Endothelial cell of umbilical vein (primary cell): ENCODE measurements at regions not wholly inside any gene's neighbourhood (a gene's known extent, or its start where the extent isn't known, plus 50 kb on each side); places are given as distances from the start of the nearest gene placed in this dataset.

ENCODE experiments used
- BruUV-seq: library from RNA; stranded (reverse); fragments of 400-500 nt; replicated peaks from 2 replicates; lab custom pipeline; 2021; lab: Mats Ljungman, UMichigan
- CTCF ChIA-PET: fragments of 300-600, 350-600 bp; sonication (Branson Sonifier 250); formaldehyde crosslinking; loops from one replicate; lab custom pipeline; 2021; ENCODE audit warnings: antibody characterized with exemption, inconsistent platforms; lab: Charles Lee
- POLR2A ChIA-PET: fragments of 300-600, 350-600 bp; sonication (Branson Sonifier 250); formaldehyde crosslinking; loops from one replicate; lab custom pipeline; 2021; ENCODE audit warnings: antibody characterized with exemption, inconsistent platforms; lab: Charles Lee
- DNase-seq: peaks from one replicate; pipeline ENCODE4 v3.0.0-alpha.2; 2011; ENCODE audit warnings: low read depth, low spot score
- FAIRE-seq: peaks from 2 replicates; lab custom pipeline; 2011; peaks lifted over from hg19 to GRCh38; lab: Jason Lieb, UNC
- H2AFZ ChIP-seq: 2 replicates; pipeline ENCODE4 v1.6.0; 2012; ENCODE audit warnings: low read depth, low read length, control low read depth, inconsistent platforms
- H3K27ac ChIP-seq: 2 replicates; pipeline ENCODE4 v1.5.1; 2011; ENCODE audit warnings: low read depth, mild to moderate bottlenecking, control low read depth, low read length, moderate library complexity; ENCODE audit not compliant: insufficient read depth
- H3K27me3 ChIP-seq, 2 experiments: 2 replicates each; pipeline versions ENCODE4 v1.6.0 to v1.6.1; 2011; ENCODE audit warnings: low read length in 2 of 2, mixed read lengths in 1 of 2; ENCODE audit not compliant: control insufficient read depth in 2 of 2, insufficient read depth in 2 of 2
- H3K36me3 ChIP-seq, 2 experiments: 2 replicates in 1 of 2; 3 replicates in 1 of 2; pipeline ENCODE4 v1.5.1; 2011; ENCODE audit warnings: low read length in 2 of 2, mild to moderate bottlenecking in 1 of 2, moderate library complexity in 1 of 2; ENCODE audit not compliant: control insufficient read depth in 2 of 2, insufficient read depth in 2 of 2; ENCODE audit errors: extremely low read depth in 1 of 2
- H3K4me1 ChIP-seq: 3 replicates; pipeline ENCODE4 v1.5.1; 2011; ENCODE audit warnings: mild to moderate bottlenecking, low read length; ENCODE audit not compliant: control insufficient read depth, insufficient read depth; ENCODE audit errors: extremely low read depth
- H3K4me2 ChIP-seq: 2 replicates; pipeline ENCODE4 v1.6.1; 2011; ENCODE audit warnings: low read length, control low read depth, mixed read lengths; ENCODE audit not compliant: insufficient read depth
- H3K4me3 ChIP-seq, 3 experiments: fragments of 200-600 bp in 1 of 3; sonication (generic), shearing (Covaris generic) in 1 of 3; replicated peaks in 1 of 3; 2 replicates each; pipeline ENCODE4 v1.5.1; 2011 to 2016; ENCODE audit warnings: control low read depth in 3 of 3, low read length in 3 of 3, mild to moderate bottlenecking in 2 of 3, inconsistent platforms in 1 of 3, low read depth in 1 of 3, moderate library complexity in 1 of 3; ENCODE audit not compliant: insufficient read depth in 1 of 3
- H3K79me2 ChIP-seq: 2 replicates; pipeline ENCODE4 v1.6.0; 2012; ENCODE audit warnings: low read length, inconsistent platforms; ENCODE audit not compliant: control insufficient read depth, insufficient read depth
- H3K9ac ChIP-seq: replicated peaks from 2 replicates; pipeline ENCODE3; 2011; ENCODE audit warnings: low read length, control low read depth; ENCODE audit not compliant: insufficient read depth; ENCODE audit errors: extremely low read depth
- H3K9me1 ChIP-seq: replicated peaks from 3 replicates; pipeline ENCODE4 v1.6.0; 2011; ENCODE audit warnings: mild to moderate bottlenecking, low read length; ENCODE audit not compliant: control insufficient read depth, insufficient read depth; ENCODE audit errors: extremely low read depth
- H3K9me3 ChIP-seq: replicated peaks from 2 replicates; pipeline ENCODE4 v1.5.1; 2012; ENCODE audit warnings: low read length, inconsistent platforms; ENCODE audit not compliant: control insufficient read depth, insufficient read depth
- H4K20me1 ChIP-seq: replicated peaks from 2 replicates; pipeline ENCODE3; 2011; ENCODE audit warnings: mild to moderate bottlenecking, low read length; ENCODE audit not compliant: control insufficient read depth, insufficient read depth; ENCODE audit errors: extremely low read depth
- EZH2 ChIP-seq: IDR thresholded peaks from 2 replicates; pipeline ENCODE4 v1.6.1; 2012; ENCODE audit warnings: borderline replicate concordance, low read depth, mild to moderate bottlenecking, moderate library complexity, low read length, inconsistent platforms; ENCODE audit not compliant: severe bottlenecking
- FOS ChIP-seq: IDR thresholded peaks from 2 replicates; pipeline ENCODE4 v1.6.1; 2011; ENCODE audit warnings: mild to moderate bottlenecking, low read length, moderate library complexity, borderline replicate concordance; ENCODE audit not compliant: insufficient read depth
- GATA2 ChIP-seq: IDR thresholded peaks from 2 replicates; pipeline ENCODE4 v1.7.0; 2011; ENCODE audit warnings: low read depth, mild to moderate bottlenecking, moderate library complexity, mixed read lengths, low read length; ENCODE audit not compliant: insufficient read length, insufficient read depth
- JUN ChIP-seq: IDR thresholded peaks from 2 replicates; pipeline ENCODE4 v1.6.1; 2011; ENCODE audit warnings: borderline replicate concordance, low read depth; ENCODE audit not compliant: insufficient read length, insufficient read depth
- MYC ChIP-seq: IDR thresholded peaks from one replicate; pipeline ENCODE4 v1.6.1; 2011; ENCODE audit warnings: mild to moderate bottlenecking, low read depth, low read length
- POLR2A ChIP-seq: IDR thresholded peaks from 2 replicates; pipeline ENCODE4 v1.6.1; 2012; ENCODE audit warnings: low read depth, mild to moderate bottlenecking, control low read depth, low read length
- POLR2AphosphoS5 ChIP-seq: IDR thresholded peaks from 2 replicates; pipeline ENCODE4 v1.6.1; 2012; ENCODE audit warnings: low read depth, mild to moderate bottlenecking, control low read depth, low read length, moderate library complexity; ENCODE audit not compliant: insufficient read depth
- dilution Hi-C: fragments of 300-500 bp; cut with MboI; formaldehyde crosslinking; loops from one replicate; pipeline ENCODE4 v1.15.0; 2019; ENCODE audit warnings: low sequenced_read_pairs; ENCODE audit not compliant: extremely low pct_ligation_motif_present
- intact Hi-C: fragments of 100-400 bp; cut with micrococcal nuclease; formaldehyde crosslinking; loops from one replicate; pipeline ENCODE4 v1.10.0; 2022
- TF ChIP-seq, protein P1 (sequence below), 2 donors: IDR thresholded peaks; 1 replicate in 1 of 2; 2 replicates in 1 of 2; pipeline ENCODE4 v1.5.1; 2011; ENCODE audit warnings: low read length in 2 of 2, mild to moderate bottlenecking in 2 of 2, moderate library complexity in 2 of 2, control low read depth in 1 of 2, inconsistent platforms in 1 of 2, low read depth in 1 of 2; ENCODE audit not compliant: insufficient read depth in 1 of 2; ENCODE audit errors: extremely low read depth in 1 of 2
- TF ChIP-seq, protein P2 (sequence below): IDR thresholded peaks from 2 replicates; pipeline ENCODE4 v1.6.1; 2011; ENCODE audit not compliant: insufficient read depth, insufficient read length

DNA sequence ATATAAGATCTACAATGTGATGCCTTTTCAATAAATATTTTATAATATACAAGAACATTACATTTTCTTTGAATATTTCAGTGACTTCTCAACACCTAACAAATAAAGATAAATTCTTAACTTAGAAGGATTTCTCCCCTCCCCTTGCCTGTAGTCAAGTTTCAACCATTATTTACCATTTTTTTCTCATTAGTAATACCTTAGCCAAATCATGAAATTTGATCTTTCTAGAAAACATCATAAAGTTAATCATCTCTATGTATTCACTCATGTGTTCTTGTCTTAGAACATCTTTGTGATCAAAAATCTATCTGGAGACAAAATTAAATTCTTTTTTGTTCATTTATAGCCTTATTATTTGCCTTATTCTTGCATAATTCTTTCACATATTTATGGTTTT is 1201.8 kb upstream of the EPHA6 start:
- dilution Hi-C loops = no loop called here
- no peaks in the 10 kb centered on the region for H3K27me3 ChIP-seq
- no peak overlapping the region for H3K9ac ChIP-seq
- TF ChIP-seq JUN (no peak), GATA2 (no peak), FOS (no peak), POLR2AphosphoS5 (no peak), POLR2A (no peak), MYC (no peak), EZH2 (no peak)
- TF ChIP-seq, protein P1, sequence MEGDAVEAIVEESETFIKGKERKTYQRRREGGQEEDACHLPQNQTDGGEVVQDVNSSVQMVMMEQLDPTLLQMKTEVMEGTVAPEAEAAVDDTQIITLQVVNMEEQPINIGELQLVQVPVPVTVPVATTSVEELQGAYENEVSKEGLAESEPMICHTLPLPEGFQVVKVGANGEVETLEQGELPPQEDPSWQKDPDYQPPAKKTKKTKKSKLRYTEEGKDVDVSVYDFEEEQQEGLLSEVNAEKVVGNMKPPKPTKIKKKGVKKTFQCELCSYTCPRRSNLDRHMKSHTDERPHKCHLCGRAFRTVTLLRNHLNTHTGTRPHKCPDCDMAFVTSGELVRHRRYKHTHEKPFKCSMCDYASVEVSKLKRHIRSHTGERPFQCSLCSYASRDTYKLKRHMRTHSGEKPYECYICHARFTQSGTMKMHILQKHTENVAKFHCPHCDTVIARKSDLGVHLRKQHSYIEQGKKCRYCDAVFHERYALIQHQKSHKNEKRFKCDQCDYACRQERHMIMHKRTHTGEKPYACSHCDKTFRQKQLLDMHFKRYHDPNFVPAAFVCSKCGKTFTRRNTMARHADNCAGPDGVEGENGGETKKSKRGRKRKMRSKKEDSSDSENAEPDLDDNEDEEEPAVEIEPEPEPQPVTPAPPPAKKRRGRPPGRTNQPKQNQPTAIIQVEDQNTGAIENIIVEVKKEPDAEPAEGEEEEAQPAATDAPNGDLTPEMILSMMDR (IDR thresholded peaks at IDR 0.05; ENCODE audit: extremely low read depth in 1 of 2, insufficient read depth in 1 of 2, low read depth in 1 of 2, low read length in 2 of 2) = no peak
- TF ChIP-seq, protein P2, sequence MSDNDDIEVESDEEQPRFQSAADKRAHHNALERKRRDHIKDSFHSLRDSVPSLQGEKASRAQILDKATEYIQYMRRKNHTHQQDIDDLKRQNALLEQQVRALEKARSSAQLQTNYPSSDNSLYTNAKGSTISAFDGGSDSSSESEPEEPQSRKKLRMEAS = no peak
- H3K4me3 ChIP-seq = no peak overlapping the region
- intact Hi-C loops = no loop called here
- BruUV-seq = no TSS peak
- no peaks in the 10 kb centered on the region for H4K20me1 ChIP-seq
- FAIRE-seq (no peak), DNase-seq (no peak)
- H3K9me3 ChIP-seq = peaks cover 2% of the 10 kb centered on the region
- no peak overlapping the region for H3K27ac ChIP-seq
- H3K4me2 ChIP-seq = no peak overlapping the region
- H3K4me1 ChIP-seq = no peaks in the 10 kb centered on the region
- no peaks in the 10 kb centered on the region for H3K9me1 ChIP-seq
- H3K79me2 ChIP-seq = no peaks in the 10 kb centered on the region
- ChIA-PET CTCF (no interaction called here), POLR2A (no interaction called here)
- no peak overlapping the region for H2AFZ ChIP-seq
- no peaks in the 10 kb centered on the region for H3K36me3 ChIP-seq
